ENCODE measurements at regions not wholly inside any gene's neighbourhood (a gene's known extent, or its start where the extent isn't known, plus 50 kb on each side); places are given as distances from the start of the nearest gene placed in this dataset.

GRCh38 chr10:88129013-88129412, 265.6 kb downstream of the PTEN start:
- TF ChIP-seq CTCF (IDR thresholded peaks at IDR 0.05), result no peak
- no peak for TF ChIP-seq POLR2A (IDR thresholded peaks at IDR 0.05)

Measured in Peyer's patch (tissue), 4 donors.